Trophoblast cell (in vitro differentiated cells and primary cell): ENCODE measurements at regions not wholly inside any gene's neighbourhood (a gene's known extent, or its start where the extent isn't known, plus 50 kb on each side); places are given as distances from the start of the nearest gene placed in this dataset.

Experiments used
- DNase-seq, 2 donors: peaks; one replicate each; pipeline ENCODE4 v3.0.0-alpha.2; 2016
- H2AFZ ChIP-seq: 2 replicates; pipeline ENCODE4 v1.6.1; 2013; ENCODE audit warnings: low read length, moderate library complexity, mild to moderate bottlenecking; ENCODE audit not compliant: insufficient read depth, poor library complexity
- H2AK5ac ChIP-seq: 2 replicates; pipeline ENCODE4 v1.6.1; 2013; ENCODE audit warnings: mild to moderate bottlenecking, low read length
- H2BK120ac ChIP-seq: 2 replicates; pipeline ENCODE4 v1.6.1; 2013; ENCODE audit warnings: low read length, mild to moderate bottlenecking, moderate library complexity; ENCODE audit not compliant: insufficient read depth, poor library complexity
- H2BK12ac ChIP-seq: 2 replicates; pipeline ENCODE4 v1.6.1; 2013; ENCODE audit warnings: mild to moderate bottlenecking, low read length, moderate library complexity
- H2BK5ac ChIP-seq: 2 replicates; pipeline ENCODE4 v1.6.1; 2013; ENCODE audit warnings: low read length, low read depth, moderate library complexity, mild to moderate bottlenecking; ENCODE audit not compliant: poor library complexity
- H3K14ac ChIP-seq: 2 replicates; pipeline ENCODE4 v1.6.1; 2013; ENCODE audit warnings: mild to moderate bottlenecking, low read length
- H3K18ac ChIP-seq: 2 replicates; pipeline ENCODE4 v1.6.1; 2013; ENCODE audit warnings: mild to moderate bottlenecking, low read length
- H3K23ac ChIP-seq: 2 replicates; pipeline ENCODE4 v1.6.1; 2013; ENCODE audit warnings: low read length
- H3K27ac ChIP-seq: 2 replicates; pipeline ENCODE4 v1.5.1; 2013; ENCODE audit warnings: low read depth, mild to moderate bottlenecking, inconsistent platforms, low read length, moderate library complexity
- H3K27me3 ChIP-seq: 2 replicates; pipeline ENCODE4 v1.6.1; 2013; ENCODE audit warnings: inconsistent platforms, mild to moderate bottlenecking, low read length, moderate library complexity; ENCODE audit not compliant: insufficient read depth
- H3K36me3 ChIP-seq, 2 experiments: 1 replicate in 1 of 2; 2 replicates in 1 of 2; pipeline ENCODE4 v1.6.1; 2013; ENCODE audit warnings: low read length in 2 of 2, mild to moderate bottlenecking in 2 of 2, moderate library complexity in 1 of 2; ENCODE audit not compliant: insufficient read depth in 2 of 2, control insufficient read depth in 1 of 2
- H3K4ac ChIP-seq: 2 replicates; pipeline ENCODE4 v1.6.1; 2013; ENCODE audit warnings: low read depth, mild to moderate bottlenecking, low read length, moderate library complexity
- H3K4me1 ChIP-seq, 2 experiments: 1 replicate in 1 of 2; 2 replicates in 1 of 2; pipeline ENCODE4 v1.6.1; 2013; ENCODE audit warnings: low read length in 2 of 2, mild to moderate bottlenecking in 2 of 2, moderate library complexity in 1 of 2; ENCODE audit not compliant: insufficient read depth in 2 of 2, control insufficient read depth in 1 of 2
- H3K4me2 ChIP-seq: 2 replicates; pipeline ENCODE4 v1.6.1; 2013; ENCODE audit warnings: inconsistent platforms, mild to moderate bottlenecking, low read length, moderate library complexity
- H3K4me3 ChIP-seq: 2 replicates; pipeline ENCODE4 v1.5.1; 2013; ENCODE audit warnings: mild to moderate bottlenecking, low read depth, low read length, inconsistent platforms
- H3K79me1 ChIP-seq: one replicate; pipeline ENCODE4 v1.6.1; 2013; ENCODE audit warnings: low read length
- H3K79me2 ChIP-seq: 2 replicates; pipeline ENCODE4 v1.6.1; 2013; ENCODE audit warnings: low read length, mild to moderate bottlenecking; ENCODE audit not compliant: control insufficient read depth, insufficient read depth, poor library complexity
- H3K9ac ChIP-seq: 2 replicates; pipeline ENCODE4 v1.6.1; 2013; ENCODE audit warnings: mild to moderate bottlenecking, low read length
- H3K9me3 ChIP-seq: 2 replicates; pipeline ENCODE4 v1.6.1; 2013; ENCODE audit warnings: low read depth, mild to moderate bottlenecking, control low read depth, inconsistent platforms, low read length; ENCODE audit not compliant: insufficient read depth
- H4K12ac ChIP-seq: 2 replicates; pipeline ENCODE4 v1.6.1; 2013; ENCODE audit warnings: low read depth, mild to moderate bottlenecking, low read length, moderate library complexity
- H4K8ac ChIP-seq: 2 replicates; pipeline ENCODE4 v1.6.1; 2013; ENCODE audit warnings: low read depth, mild to moderate bottlenecking, low read length, moderate library complexity
- H4K91ac ChIP-seq: one replicate; pipeline ENCODE4 v1.6.1; 2013; ENCODE audit warnings: low read depth, mild to moderate bottlenecking, low read length, moderate library complexity
- WGBS: extraction: QIAGEN DNeasy Blood & Tissue Kit; methylation state at CpG from one replicate; pipeline ENCODE4 v1.1.7; 2013; ENCODE audit warnings: missing lambda C conversion rate; ENCODE audit not compliant: insufficient read length, insufficient coverage; ENCODE audit errors: extremely low coverage; 5-methylcytosine and 5-hydroxymethylcytosine counted together

DNA sequence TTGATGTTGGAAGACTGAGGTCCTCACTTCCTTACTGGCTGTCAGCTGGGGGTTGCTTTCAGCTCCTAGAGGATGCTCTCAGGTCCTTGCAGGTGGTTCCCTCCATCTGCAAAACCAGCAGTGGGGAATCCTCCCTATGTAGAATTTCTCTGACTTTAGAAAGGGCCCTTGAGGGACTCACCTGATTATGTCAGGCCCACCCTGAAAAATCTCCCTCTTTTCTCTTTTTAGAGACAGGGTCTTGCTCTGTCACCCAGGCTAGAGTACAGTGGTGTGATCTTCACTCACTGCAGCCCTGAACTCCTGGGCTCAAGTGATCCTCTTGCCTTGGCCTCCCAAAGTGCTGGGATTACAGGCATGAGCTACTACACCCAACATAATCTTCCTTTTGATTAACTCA lies 102.9 kb upstream of the MCHR2 start:
- H3K23ac ChIP-seq, result no peak overlapping the region
- H2BK5ac ChIP-seq, result no peak overlapping the region
- H3K79me2 ChIP-seq, result no peaks in the 10 kb centered on the region
- no peak overlapping the region for H4K91ac ChIP-seq
- no peak overlapping the region for H3K18ac ChIP-seq
- H2BK12ac ChIP-seq, result no peak overlapping the region
- H4K8ac ChIP-seq, result no peak overlapping the region
- H4K12ac ChIP-seq, result no peak overlapping the region
- H3K4me1 ChIP-seq, result no peaks in the 10 kb centered on the region
- H3K36me3 ChIP-seq, result no peaks in the 10 kb centered on the region
- no peak overlapping the region for H3K4me2 ChIP-seq
- H3K4ac ChIP-seq, result no peak overlapping the region
- no peak overlapping the region for H3K9ac ChIP-seq
- no peak for DNase-seq
- no peaks in the 10 kb centered on the region for H3K27me3 ChIP-seq
- H2AK5ac ChIP-seq, result no peak overlapping the region
- H2AFZ ChIP-seq, result no peak overlapping the region
- H2BK120ac ChIP-seq, result no peak overlapping the region
- H3K14ac ChIP-seq, result no peak overlapping the region
- H3K79me1 ChIP-seq, result no peaks in the 10 kb centered on the region
- peaks cover 2% of the 10 kb centered on the region for H3K9me3 ChIP-seq
- H3K4me3 ChIP-seq, result no peak overlapping the region
- no peak overlapping the region for H3K27ac ChIP-seq

DNA sequence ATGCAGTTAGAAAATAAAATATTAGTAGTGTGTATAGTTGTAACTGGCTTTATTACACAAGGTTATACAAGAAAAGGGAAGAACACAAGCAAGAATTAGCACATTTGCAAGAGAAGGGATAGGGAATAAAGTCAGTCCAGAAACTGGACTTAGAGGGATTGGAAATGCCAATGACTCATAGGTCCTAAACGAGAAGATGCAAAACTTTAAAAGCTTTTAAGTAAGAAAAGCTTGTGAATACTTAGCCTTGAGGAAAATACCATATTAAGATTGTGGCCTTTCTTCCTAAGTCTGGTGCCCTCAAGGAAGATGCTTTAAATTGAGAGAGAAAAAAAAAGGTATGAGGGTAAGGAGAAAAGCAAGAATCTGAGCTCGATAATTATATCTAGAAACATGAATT lies 102.3 kb upstream of the MCHR2 start:
- Histone ChIP-seq H2BK5ac (no peak overlapping the region), H4K91ac (no peak overlapping the region), H3K9me3 (peaks cover 2% of the 10 kb centered on the region), H3K79me2 (no peaks in the 10 kb centered on the region), H3K79me1 (no peaks in the 10 kb centered on the region), H2AK5ac (no peak overlapping the region), H3K23ac (no peak overlapping the region), H4K8ac (no peak overlapping the region), H2BK120ac (no peak overlapping the region), H3K4ac (no peak overlapping the region), H3K36me3 (no peaks in the 10 kb centered on the region), H4K12ac (no peak overlapping the region), H3K4me1 (no peaks in the 10 kb centered on the region), H3K18ac (no peak overlapping the region), H2AFZ (no peak overlapping the region), H3K14ac (no peak overlapping the region), H3K4me3 (no peak overlapping the region), H3K4me2 (no peak overlapping the region), H3K27me3 (no peaks in the 10 kb centered on the region), H3K27ac (no peak overlapping the region), H2BK12ac (no peak overlapping the region), H3K9ac (no peak overlapping the region)
- DNase-seq, result peak; percentile 3 to 87
- no CpG with 5 or more reads among the region's 2 CpGs for WGBS

DNA sequence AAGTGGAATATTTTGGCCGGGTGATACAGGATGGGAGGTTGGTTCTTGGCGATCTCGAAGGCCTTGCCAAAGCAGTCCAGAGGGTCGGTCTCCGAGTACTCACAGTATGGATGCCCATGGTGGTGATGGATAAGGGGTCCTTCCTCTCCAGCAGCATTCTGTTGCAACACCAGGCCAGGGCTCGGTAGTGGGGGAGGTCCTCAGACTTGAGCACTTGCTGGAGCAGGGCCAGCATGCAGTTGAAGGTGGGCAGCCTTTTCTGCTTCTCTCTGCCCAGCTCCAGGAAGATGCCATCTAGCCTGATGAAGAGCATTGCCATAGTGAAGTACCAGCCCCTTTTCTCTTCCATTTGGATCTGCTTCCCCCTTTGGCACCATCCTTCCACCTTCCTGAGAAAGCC lies 99.4 kb upstream of the MCHR2 start:
- Histone ChIP-seq H3K23ac (no peak overlapping the region), H3K9me3 (peaks cover 2% of the 10 kb centered on the region), H4K8ac (no peak overlapping the region), H4K91ac (no peak overlapping the region), H3K27me3 (no peaks in the 10 kb centered on the region), H3K4me1 (no peaks in the 10 kb centered on the region), H2BK5ac (no peak overlapping the region), H2AK5ac (no peak overlapping the region), H3K27ac (no peak overlapping the region), H3K14ac (no peak overlapping the region), H2BK120ac (no peak overlapping the region), H2AFZ (no peak overlapping the region), H3K36me3 (no peaks in the 10 kb centered on the region), H3K9ac (no peak overlapping the region), H2BK12ac (no peak overlapping the region), H3K79me1 (no peaks in the 10 kb centered on the region), H4K12ac (no peak overlapping the region), H3K18ac (no peak overlapping the region), H3K4ac (no peak overlapping the region), H3K4me2 (no peak overlapping the region), H3K79me2 (no peaks in the 10 kb centered on the region), H3K4me3 (no peak overlapping the region)
- DNase-seq, result no peak
- WGBS, result no CpG with 5 or more reads among the region's 6 CpGs

DNA sequence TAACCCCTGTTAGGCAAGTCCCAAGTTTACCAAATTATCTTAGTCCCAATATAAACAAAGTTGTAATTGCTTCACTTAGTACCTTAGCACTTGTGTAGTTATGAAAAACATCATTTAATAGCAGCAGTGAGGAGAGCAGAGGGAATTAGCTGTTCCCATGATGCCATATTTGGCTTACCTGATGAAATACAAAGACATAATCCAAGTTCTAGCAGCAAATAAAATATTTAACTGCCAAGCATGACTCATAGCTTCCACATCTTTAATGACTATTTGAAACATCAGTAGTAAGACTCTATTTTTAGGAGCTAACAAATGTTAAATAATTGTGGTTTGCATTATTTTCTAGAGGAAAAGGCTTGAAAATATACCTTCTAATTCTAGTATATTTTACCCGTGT lies 94.0 kb upstream of the MCHR2 start:
- Histone ChIP-seq H4K91ac (no peak overlapping the region), H2AFZ (no peak overlapping the region), H4K12ac (no peak overlapping the region), H3K4me3 (no peak overlapping the region), H2BK5ac (no peak overlapping the region), H3K18ac (no peak overlapping the region), H3K79me1 (no peaks in the 10 kb centered on the region), H3K14ac (no peak overlapping the region), H3K4me1 (no peaks in the 10 kb centered on the region), H3K79me2 (no peaks in the 10 kb centered on the region), H3K4me2 (no peak overlapping the region), H3K36me3 (no peaks in the 10 kb centered on the region), H3K27me3 (no peaks in the 10 kb centered on the region), H4K8ac (no peak overlapping the region), H2AK5ac (no peak overlapping the region), H3K23ac (no peak overlapping the region), H2BK120ac (no peak overlapping the region), H3K9me3 (peaks cover under 1% of the 10 kb centered on the region), H3K9ac (no peak overlapping the region), H3K27ac (no peak overlapping the region), H3K4ac (no peak overlapping the region), H2BK12ac (no peak overlapping the region)
- no CpG with 5 or more reads among the region's 1 CpG for WGBS
- DNase-seq, result no peak

DNA sequence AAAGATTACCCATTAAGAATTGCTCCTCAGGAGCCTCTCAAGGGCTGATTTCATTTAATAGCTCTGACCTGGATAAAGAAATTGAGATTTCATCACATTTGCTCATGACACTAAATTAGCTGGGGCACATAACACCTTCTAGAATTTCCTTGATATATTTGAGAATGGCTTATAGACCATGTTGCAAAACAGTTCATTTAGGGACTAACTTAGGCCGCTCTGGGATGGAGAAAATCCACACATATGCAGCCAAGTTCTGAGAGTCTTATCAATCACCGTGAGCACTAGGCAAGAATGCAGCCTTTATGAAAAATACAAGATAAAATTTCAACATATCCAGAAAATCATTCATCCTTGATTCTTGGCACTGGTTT lies 91.0 kb upstream of the MCHR2 start:
- no peak overlapping the region for H3K4me2 ChIP-seq
- H4K91ac ChIP-seq, result no peak overlapping the region
- H4K8ac ChIP-seq, result no peak overlapping the region
- no peak overlapping the region for H3K23ac ChIP-seq
- H2BK5ac ChIP-seq, result no peak overlapping the region
- no peaks in the 10 kb centered on the region for H3K79me1 ChIP-seq
- no peak overlapping the region for H3K4ac ChIP-seq
- no peak overlapping the region for H3K14ac ChIP-seq
- H3K4me1 ChIP-seq, result no peaks in the 10 kb centered on the region
- H2BK12ac ChIP-seq, result no peak overlapping the region
- no peak for DNase-seq
- no peak overlapping the region for H3K4me3 ChIP-seq
- WGBS, result no CpG with 5 or more reads among the region's 2 CpGs
- no peak overlapping the region for H2AK5ac ChIP-seq
- no peak overlapping the region for H3K9ac ChIP-seq
- no peak overlapping the region for H2AFZ ChIP-seq
- no peak overlapping the region for H2BK120ac ChIP-seq
- H3K9me3 ChIP-seq, result no peaks in the 10 kb centered on the region
- H3K79me2 ChIP-seq, result no peaks in the 10 kb centered on the region
- H4K12ac ChIP-seq, result no peak overlapping the region
- H3K18ac ChIP-seq, result no peak overlapping the region
- no peaks in the 10 kb centered on the region for H3K27me3 ChIP-seq
- H3K36me3 ChIP-seq, result no peaks in the 10 kb centered on the region
- H3K27ac ChIP-seq, result no peak overlapping the region
